Body of pancreas (tissue), 4 donors: ENCODE measurements at regions not wholly inside any gene's neighbourhood (a gene's known extent, or its start where the extent isn't known, plus 50 kb on each side); places are given as distances from the start of the nearest gene placed in this dataset.
A peak's percentile ranks its signal among the peaks of the same experiment; 100 is the strongest.

Source experiments
- ATAC-seq: fragments of 150-250 bp; one replicate; pipeline ENCODE4 v1.9.1; 2016
- DNase-seq, 4 donors: peaks; one replicate each; pipeline ENCODE4 v3.0.0-alpha.2; 2019
- H3K27ac ChIP-seq, 4 donors: fragments of 200-600 bp; sonication (generic); 1 replicate in 3 of 4; 2 replicates in 1 of 4; pipeline versions ENCODE4 v1.5.1 to v1.6.1; 2016 to 2019; ENCODE audit warnings: mild to moderate bottlenecking in 1 of 4, mixed read lengths in 1 of 4, moderate library complexity in 1 of 4
- H3K27me3 ChIP-seq, 2 donors: fragments of 200-600 bp; sonication (generic); one replicate each; pipeline ENCODE4 v1.6.0; 2016; ENCODE audit warnings: mild to moderate bottlenecking in 1 of 2
- H3K36me3 ChIP-seq, 2 donors: fragments of 200-600 bp; sonication (generic); replicated peaks in 1 of 2; 2 replicates each; pipeline ENCODE4 v1.5.1; 2016; ENCODE audit warnings: low read depth in 2 of 2; ENCODE audit not compliant: insufficient read depth in 1 of 2
- H3K4me1 ChIP-seq: fragments of 200-600 bp; sonication (generic); one replicate; pipeline ENCODE4 v1.6.0; 2016
- H3K4me3 ChIP-seq, 2 donors: fragments of 200-600 bp; sonication (generic); 1 replicate in 1 of 2; 2 replicates in 1 of 2; pipeline ENCODE4 v1.5.1; 2016 to 2019
- H3K9me3 ChIP-seq, 3 donors: fragments of 200-600 bp; sonication (generic); 1 replicate in 2 of 3; 2 replicates in 1 of 3; pipeline ENCODE4 v1.5.1; 2016
- CTCF ChIP-seq, 7 experiments: fragments of 450-650 bp in 4 of 7; fragments of 200-600 bp in 3 of 7; sonication (generic) in 3 of 7; IDR thresholded peaks; one replicate each; pipeline ENCODE4 v1.5.1; 2016 to 2019; ENCODE audit warnings: antibody characterized with exemption in 7 of 7
- POLR2A ChIP-seq, 3 donors: fragments of 450-650 bp; IDR thresholded peaks; one replicate each; pipeline ENCODE4 v1.6.1; 2016; ENCODE audit warnings: antibody characterized with exemption in 3 of 3, mild to moderate bottlenecking in 2 of 3
- WGBS, 2 donors: methylation state at CpG; one replicate each; pipeline ENCODE4 v1.1.5; 2017; 5-methylcytosine and 5-hydroxymethylcytosine counted together
- intact Hi-C: fragments of 100-400 bp; cut with DNase I; formaldehyde crosslinking; loops from one replicate; pipeline ENCODE4 v1.15.1; 2023

GRCh38 chr11:119512369-119512768 is 89.4 kb upstream of the THY1 start:
- H3K27me3 ChIP-seq: no peaks in the 10 kb centered on the region
- H3K4me1 ChIP-seq: no peaks in the 10 kb centered on the region
- H3K4me3 ChIP-seq: no peak overlapping the region
- TF ChIP-seq POLR2A (IDR thresholded peaks at IDR 0.05): no peak
- intact Hi-C loops: no loop called here
- no peak overlapping the region for H3K27ac ChIP-seq
- ATAC-seq: no peak
- no peaks in the 10 kb centered on the region for H3K9me3 ChIP-seq
- DNase-seq: no peak
- 27 to 42% methylated on average over 3 of the region's 3 CpGs for WGBS, 2 donors
- H3K36me3 ChIP-seq: no peaks in the 10 kb centered on the region

DNA sequence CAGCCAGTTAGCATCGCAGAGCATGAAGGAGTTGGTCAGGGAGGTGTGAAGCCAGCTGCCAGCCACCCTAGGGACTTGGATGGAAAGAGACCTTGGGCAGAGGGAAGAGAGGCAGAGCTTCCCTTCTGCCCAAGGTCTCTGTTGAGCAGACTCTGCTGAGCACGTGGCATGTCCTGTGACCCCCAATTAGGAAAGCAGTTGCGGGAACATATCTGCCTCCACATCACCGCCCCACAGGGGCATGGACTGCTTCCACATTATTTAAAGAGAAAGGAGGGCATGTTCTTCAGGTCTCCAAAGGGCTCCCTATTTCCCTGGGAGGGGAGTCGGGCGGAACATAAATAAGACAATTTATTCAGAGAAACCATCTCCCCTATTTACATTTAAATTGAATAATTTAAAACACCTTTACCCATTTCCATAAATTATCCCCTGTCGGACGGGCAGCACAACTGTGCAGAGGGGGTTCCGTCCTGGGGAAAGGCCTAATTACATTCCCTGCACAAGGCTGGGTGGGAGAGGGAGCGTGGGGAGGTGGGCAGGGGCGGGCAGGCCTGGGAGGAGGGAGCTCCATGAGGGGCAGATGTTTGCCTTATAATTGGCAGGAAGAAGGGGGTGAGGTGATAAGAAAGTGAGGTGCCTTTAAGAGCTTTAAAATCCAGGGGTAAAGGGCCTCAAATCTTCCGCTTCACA is 88.8 kb upstream of the THY1 start:
- whole genome bisulfite sequencing, 2 donors: 74 to 76% methylated on average over 9 to 12 of the region's 12 CpGs
- TF ChIP-seq CTCF (IDR thresholded peaks at IDR 0.05) (no peak), POLR2A (IDR thresholded peaks at IDR 0.05) (no peak)

DNA sequence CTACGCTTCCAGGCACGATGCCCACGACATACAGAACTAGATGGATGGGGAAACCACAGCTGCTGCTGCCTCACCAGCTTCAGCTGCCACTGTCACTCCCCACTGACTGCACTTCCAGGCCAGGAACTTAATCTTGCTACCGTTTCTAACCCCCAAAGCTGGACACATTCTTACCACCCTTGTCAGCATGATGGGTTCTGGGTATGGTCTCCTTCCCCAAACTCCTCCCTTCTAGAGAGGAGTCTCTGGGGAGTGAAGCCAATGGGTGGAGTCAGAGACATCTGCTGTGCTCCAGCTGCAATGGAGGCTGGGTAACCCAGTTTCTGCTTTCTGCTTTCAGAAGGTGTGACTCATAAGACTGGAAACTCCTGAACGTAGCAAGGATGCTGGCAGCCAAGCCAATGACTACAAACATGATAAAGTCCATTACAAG is 87.0 kb upstream of the THY1 start:
- H3K36me3 ChIP-seq: no peaks in the 10 kb centered on the region
- no peaks in the 10 kb centered on the region for H3K27me3 ChIP-seq
- no peak for TF ChIP-seq POLR2A (IDR thresholded peaks at IDR 0.05)
- TF ChIP-seq CTCF (IDR thresholded peaks at IDR 0.05): no peak
- WGBS, 2 donors: 50 to 62% methylated on average over 5 of the region's 5 CpGs
- peak; percentile 42 for ATAC-seq
- no peaks in the 10 kb centered on the region for H3K4me1 ChIP-seq
- H3K4me3 ChIP-seq: no peak overlapping the region
- intact Hi-C loops: no loop called here
- peak in 3 of 4 donors; percentile 14 to 62 (median 26) for DNase-seq
- H3K9me3 ChIP-seq: no peaks in the 10 kb centered on the region
- H3K27ac ChIP-seq: no peak overlapping the region

More for the DNA sequence above, 88.8 kb upstream of the THY1 start:
- H3K4me3 ChIP-seq: no peak overlapping the region
- intact Hi-C loops: no loop called here
- ATAC-seq (no peak), DNase-seq (no peak)
- H3K27ac ChIP-seq: no peak overlapping the region
- H3K9me3 ChIP-seq: no peaks in the 10 kb centered on the region
- H3K27me3 ChIP-seq: no peaks in the 10 kb centered on the region
- no peaks in the 10 kb centered on the region for H3K4me1 ChIP-seq
- H3K36me3 ChIP-seq: no peaks in the 10 kb centered on the region

DNA sequence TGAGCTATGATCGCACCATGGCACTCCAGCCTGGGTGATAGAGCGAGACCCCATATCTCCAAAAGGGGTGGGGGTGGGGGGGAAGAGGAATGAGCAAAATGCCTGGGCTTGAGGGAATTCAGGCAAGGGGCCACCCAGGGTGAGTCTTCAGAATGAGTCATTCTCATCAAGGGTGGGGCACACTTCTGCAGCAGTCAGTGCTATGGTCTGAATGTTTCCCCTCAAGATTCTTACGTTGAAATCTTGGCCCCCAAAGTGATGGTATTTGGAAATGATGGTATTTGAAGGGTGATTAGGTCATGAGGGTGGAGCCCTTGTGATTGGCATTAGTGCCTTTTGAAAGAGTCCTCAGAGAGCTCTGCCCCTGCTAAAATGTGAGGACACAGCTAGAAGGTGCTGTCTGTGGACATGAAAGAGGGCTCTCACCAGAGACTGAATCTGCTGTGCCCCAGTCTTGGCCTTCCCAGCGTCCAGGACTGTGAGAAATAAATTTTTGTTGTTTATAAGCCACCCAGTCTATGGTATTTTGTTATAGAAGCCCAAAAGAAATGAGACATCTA is 86.4 kb upstream of the THY1 start:
- Histone ChIP-seq H3K36me3 (no peaks in the 10 kb centered on the region), H3K4me1 (no peaks in the 10 kb centered on the region), H3K27ac (no peak overlapping the region), H3K9me3 (no peaks in the 10 kb centered on the region), H3K27me3 (no peaks in the 10 kb centered on the region), H3K4me3 (no peak overlapping the region)
- intact Hi-C loops: no loop called here
- no peak for ATAC-seq
- 47 to 69% methylated on average over 3 of the region's 4 CpGs for WGBS, 2 donors
- no peak for DNase-seq
- TF ChIP-seq CTCF (IDR thresholded peaks at IDR 0.05) (no peak), POLR2A (IDR thresholded peaks at IDR 0.05) (no peak)

DNA sequence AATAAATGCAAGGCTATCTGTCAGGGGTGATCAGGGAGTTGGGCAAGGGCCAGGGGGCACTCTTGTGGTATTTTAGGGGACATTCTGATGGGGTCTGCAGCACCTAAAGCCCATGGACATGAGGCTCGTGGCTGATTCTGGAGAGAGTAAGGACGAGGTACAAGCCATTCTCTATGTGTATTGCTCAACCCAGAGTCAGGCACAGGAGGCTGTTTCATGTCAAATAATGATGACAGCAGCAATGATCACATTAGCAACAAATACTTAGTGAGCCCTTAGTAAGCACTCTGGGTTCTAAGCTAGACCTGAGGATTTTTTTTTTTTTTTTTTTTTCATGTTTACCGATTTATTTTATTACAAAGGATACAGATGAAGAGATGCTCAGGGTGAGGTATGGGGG is 83.5 kb upstream of the THY1 start:
- Histone ChIP-seq H3K27ac (no peak overlapping the region), H3K36me3 (no peaks in the 10 kb centered on the region), H3K4me3 (no peak overlapping the region), H3K4me1 (no peaks in the 10 kb centered on the region), H3K27me3 (no peaks in the 10 kb centered on the region), H3K9me3 (no peaks in the 10 kb centered on the region)
- DNase-seq (no peak), ATAC-seq (peak; percentile 33)
- 37% methylated on average over 3 of the region's 3 CpGs for WGBS, 2 donors
- TF ChIP-seq CTCF (IDR thresholded peaks at IDR 0.05): no peak
- no peak for TF ChIP-seq POLR2A (IDR thresholded peaks at IDR 0.05)
- intact Hi-C loops: no loop called here
